Caco-2 (cell line): ENCODE measurements at regions not wholly inside any gene's neighbourhood (a gene's known extent, or its start where the extent isn't known, plus 50 kb on each side); places are given as distances from the start of the nearest gene placed in this dataset.

Source experiments
- BruUV-seq: library from RNA; stranded (reverse); fragments of 400-500 nt; replicated peaks from 2 replicates; lab custom pipeline; 2021; lab: Mats Ljungman, UMichigan
- CTCF ChIA-PET: fragments of 300-600 bp; sonication (Branson Sonifier 250); formaldehyde crosslinking; loops from one replicate; lab custom pipeline; 2022; ENCODE audit warnings: antibody characterized with exemption; lab: Charles Lee
- POLR2A ChIA-PET: fragments of 300-600 bp; sonication (Branson Sonifier 250); formaldehyde crosslinking; loops from one replicate; lab custom pipeline; 2022; ENCODE audit warnings: antibody characterized with exemption; lab: Charles Lee
- DNase-seq, 2 experiments: peaks; one replicate each; pipeline versions ENCODE4 v3.0.0 to v3.0.0-alpha.2; 2020 to 2022
- H3K27me3 ChIP-seq: replicated peaks from 2 replicates; pipeline ENCODE4 v1.6.0; 2011; ENCODE audit warnings: low read length; ENCODE audit not compliant: control insufficient read depth, insufficient read depth
- H3K36me3 ChIP-seq: 2 replicates; pipeline ENCODE4 v1.5.1; 2011; ENCODE audit warnings: low read length; ENCODE audit not compliant: control insufficient read depth, insufficient read depth
- H3K4me1 ChIP-seq: fragments of 250-450 bp; sonication (Bioruptor Pico); 2 replicates; pipeline ENCODE4 v1.5.1; 2020; ENCODE audit warnings: mild to moderate bottlenecking
- H3K4me3 ChIP-seq: 2 replicates; pipeline ENCODE4 v1.5.1; 2011; ENCODE audit warnings: low read depth, mild to moderate bottlenecking, control low read depth, low read length
- H3K9me3 ChIP-seq: fragments of 250-450 bp; sonication (Bioruptor Pico); 2 replicates; pipeline ENCODE4 v1.5.1; 2020; ENCODE audit warnings: mild to moderate bottlenecking, moderate library complexity
- H3K27ac Mint-ChIP-seq: one replicate; pipeline ENCODE4 v1.8.0; 2022; ENCODE audit warnings: mixed read lengths; ENCODE audit not compliant: unreplicated experiment
- H3K27me3 Mint-ChIP-seq: one replicate; pipeline ENCODE4 v1.8.0; 2022; ENCODE audit warnings: mixed read lengths; ENCODE audit not compliant: insufficient read depth, unreplicated experiment
- H3K36me3 Mint-ChIP-seq: one replicate; pipeline ENCODE4 v1.8.0; 2022; ENCODE audit warnings: mild to moderate bottlenecking, mixed read lengths; ENCODE audit not compliant: insufficient read depth, unreplicated experiment
- H3K4me1 Mint-ChIP-seq: one replicate; pipeline ENCODE4 v1.8.0; 2022; ENCODE audit warnings: low read depth, mixed read lengths; ENCODE audit not compliant: unreplicated experiment
- H3K4me3 Mint-ChIP-seq: one replicate; pipeline ENCODE4 v1.8.0; 2022; ENCODE audit warnings: mild to moderate bottlenecking, moderate library complexity, mixed read lengths; ENCODE audit not compliant: unreplicated experiment
- H3K9me3 Mint-ChIP-seq: one replicate; pipeline ENCODE4 v1.8.0; 2022; ENCODE audit warnings: mixed read lengths; ENCODE audit not compliant: unreplicated experiment
- intact Hi-C: fragments of 100-400 bp; cut with micrococcal nuclease; formaldehyde crosslinking; loops from one replicate; pipeline ENCODE4 v1.10.0; 2022; ENCODE audit not compliant: unreplicated experiment
- TF ChIP-seq, protein P1 (sequence below), 2 experiments: fragments of 200-600 bp in 1 of 2; IDR thresholded peaks; 1 replicate in 1 of 2; 2 replicates in 1 of 2; pipeline versions ENCODE4 v1.5.1 to v1.8.0; 2011 to 2022; ENCODE audit warnings: antibody characterized with exemption in 1 of 2, control low read depth in 1 of 2, inconsistent platforms in 1 of 2, low read depth in 1 of 2, low read length in 1 of 2, mild to moderate bottlenecking in 1 of 2, moderate library complexity in 1 of 2; ENCODE audit not compliant: insufficient read depth in 1 of 2, severe bottlenecking in 1 of 2, unreplicated experiment in 1 of 2

DNA sequence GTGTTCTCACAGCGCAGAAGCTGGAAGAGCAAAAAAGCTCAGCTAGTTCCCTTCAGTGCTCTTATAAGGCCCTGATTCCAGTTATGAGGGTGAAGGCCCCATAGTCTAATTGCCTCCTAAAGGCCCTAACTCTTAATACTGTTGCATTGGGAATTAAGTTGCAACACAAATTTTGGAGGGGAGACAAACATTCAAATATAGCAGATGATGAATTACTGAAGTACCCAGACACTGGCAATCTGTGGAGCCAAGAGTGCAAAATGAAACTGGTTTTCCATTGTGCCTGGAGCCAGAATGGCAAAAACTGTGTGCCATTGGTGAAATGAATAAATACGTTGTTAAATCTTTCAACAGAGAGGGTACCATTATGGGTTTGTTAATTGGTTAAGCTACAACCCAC lies 356.0 kb downstream of the PPARGC1A start:
- no peak for DNase-seq
- Histone ChIP-seq H3K4me3 (no peak overlapping the region), H3K27me3 (no peaks in the 10 kb centered on the region), H3K36me3 (no peaks in the 10 kb centered on the region), H3K4me1 (no peaks in the 10 kb centered on the region), H3K9me3 (no peaks in the 10 kb centered on the region; the same call in 1 of the 2 replicates)
- peaks cover 2% of the 10 kb centered on the region for H3K9me3 Mint-ChIP-seq
- no peak overlapping the region for H3K4me3 Mint-ChIP-seq
- POLR2A ChIA-PET: no interaction called here
- CTCF ChIA-PET: no interaction called here
- intact Hi-C loops: no loop called here
- BruUV-seq: no TSS peak
- no peaks in the 10 kb centered on the region for H3K36me3 Mint-ChIP-seq
- H3K27ac Mint-ChIP-seq: no peak overlapping the region
- no peaks in the 10 kb centered on the region for H3K27me3 Mint-ChIP-seq
- no peaks in the 10 kb centered on the region for H3K4me1 Mint-ChIP-seq
- TF ChIP-seq, protein P1, sequence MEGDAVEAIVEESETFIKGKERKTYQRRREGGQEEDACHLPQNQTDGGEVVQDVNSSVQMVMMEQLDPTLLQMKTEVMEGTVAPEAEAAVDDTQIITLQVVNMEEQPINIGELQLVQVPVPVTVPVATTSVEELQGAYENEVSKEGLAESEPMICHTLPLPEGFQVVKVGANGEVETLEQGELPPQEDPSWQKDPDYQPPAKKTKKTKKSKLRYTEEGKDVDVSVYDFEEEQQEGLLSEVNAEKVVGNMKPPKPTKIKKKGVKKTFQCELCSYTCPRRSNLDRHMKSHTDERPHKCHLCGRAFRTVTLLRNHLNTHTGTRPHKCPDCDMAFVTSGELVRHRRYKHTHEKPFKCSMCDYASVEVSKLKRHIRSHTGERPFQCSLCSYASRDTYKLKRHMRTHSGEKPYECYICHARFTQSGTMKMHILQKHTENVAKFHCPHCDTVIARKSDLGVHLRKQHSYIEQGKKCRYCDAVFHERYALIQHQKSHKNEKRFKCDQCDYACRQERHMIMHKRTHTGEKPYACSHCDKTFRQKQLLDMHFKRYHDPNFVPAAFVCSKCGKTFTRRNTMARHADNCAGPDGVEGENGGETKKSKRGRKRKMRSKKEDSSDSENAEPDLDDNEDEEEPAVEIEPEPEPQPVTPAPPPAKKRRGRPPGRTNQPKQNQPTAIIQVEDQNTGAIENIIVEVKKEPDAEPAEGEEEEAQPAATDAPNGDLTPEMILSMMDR (IDR thresholded peaks at IDR 0.05; ENCODE audit: insufficient read depth in 1 of 2, low read depth in 1 of 2, low read length in 1 of 2, severe bottlenecking in 1 of 2, unreplicated experiment in 1 of 2): no peak

DNA sequence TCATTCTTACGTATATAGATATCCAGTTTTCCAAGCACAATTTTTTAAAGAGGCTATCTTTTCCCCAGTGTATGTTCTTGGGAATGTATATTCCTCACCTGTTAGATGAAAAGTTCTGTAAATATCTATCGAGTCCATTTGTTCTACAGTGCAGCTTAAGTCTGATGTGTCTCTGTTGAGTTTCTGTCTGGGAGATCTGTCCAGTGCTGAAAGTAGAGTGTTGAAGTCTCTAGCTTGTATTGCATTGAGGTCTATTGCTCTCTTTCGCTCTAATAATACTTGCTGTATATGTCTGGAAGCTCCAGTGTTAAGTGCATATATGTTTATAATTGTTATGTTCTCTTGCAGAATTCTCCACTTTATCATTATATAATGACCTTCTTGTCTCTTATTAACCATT lies 373.1 kb downstream of the PPARGC1A start:
- Histone ChIP-seq H3K9me3 (no peaks in the 10 kb centered on the region), H3K4me1 (no peaks in the 10 kb centered on the region), H3K4me3 (no peak overlapping the region), H3K27me3 (no peaks in the 10 kb centered on the region), H3K36me3 (no peaks in the 10 kb centered on the region)
- Mint-ChIP-seq H3K27me3 (no peaks in the 10 kb centered on the region), H3K4me1 (no peaks in the 10 kb centered on the region), H3K36me3 (no peaks in the 10 kb centered on the region), H3K4me3 (no peak overlapping the region), H3K27ac (no peak overlapping the region), H3K9me3 (no peaks in the 10 kb centered on the region)
- POLR2A ChIA-PET: no interaction called here
- no TSS peak for BruUV-seq
- intact Hi-C loops: no loop called here
- CTCF ChIA-PET: no interaction called here
- DNase-seq: no peak
- TF ChIP-seq, protein P1 (IDR thresholded peaks at IDR 0.05; ENCODE audit: insufficient read depth in 1 of 2, low read depth in 1 of 2, low read length in 1 of 2, severe bottlenecking in 1 of 2, unreplicated experiment in 1 of 2): no peak

DNA sequence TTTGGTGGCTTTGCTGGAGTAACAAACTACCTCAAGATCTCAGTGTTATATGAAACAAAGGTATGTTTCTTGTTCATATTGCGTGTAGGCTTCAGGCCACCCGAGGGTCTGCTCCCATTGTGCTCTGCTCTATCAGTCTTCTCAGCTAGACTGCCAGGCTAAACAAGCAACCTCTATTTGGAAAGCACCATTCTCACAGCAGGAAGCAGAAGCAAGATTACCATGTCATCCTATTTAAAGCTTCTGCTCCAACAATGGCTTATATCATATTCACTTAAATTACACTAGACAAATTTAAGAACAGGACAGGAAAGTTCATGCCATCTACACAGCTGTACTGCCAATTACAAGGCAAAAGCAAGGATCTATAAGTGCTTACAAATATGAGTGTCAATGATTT lies 385.8 kb downstream of the PPARGC1A start:
- Mint-ChIP-seq H3K27ac (no peak overlapping the region), H3K36me3 (no peaks in the 10 kb centered on the region), H3K4me1 (no peaks in the 10 kb centered on the region), H3K27me3 (peaks cover 4% of the 10 kb centered on the region), H3K4me3 (no peak overlapping the region), H3K9me3 (no peaks in the 10 kb centered on the region)
- no peaks in the 10 kb centered on the region for H3K4me1 ChIP-seq
- intact Hi-C loops: no loop called here
- no peak for DNase-seq
- no TSS peak for BruUV-seq
- no peaks in the 10 kb centered on the region for H3K27me3 ChIP-seq
- H3K36me3 ChIP-seq: no peaks in the 10 kb centered on the region
- ChIA-PET POLR2A (no interaction called here), CTCF (no interaction called here)
- no peak overlapping the region for H3K4me3 ChIP-seq
- TF ChIP-seq, protein P1 (IDR thresholded peaks at IDR 0.05; ENCODE audit: insufficient read depth in 1 of 2, low read depth in 1 of 2, low read length in 1 of 2, severe bottlenecking in 1 of 2, unreplicated experiment in 1 of 2): no peak
- H3K9me3 ChIP-seq: no peaks in the 10 kb centered on the region
